GM21786 (cell line): ENCODE measurements at regions not wholly inside any gene's neighbourhood (a gene's known extent, or its start where the extent isn't known, plus 50 kb on each side); places are given as distances from the start of the nearest gene placed in this dataset.
"Not testable (repeated sequence)": the region's sequence is repeated elsewhere in the genome, so short reads cannot be mapped to it uniquely, and the experiment has no call there.

Experiments used
- ATAC-seq: cut with Tn5 transposase; IDR thresholded peaks from one replicate; pipeline ENCODE4 v1.9.1; 2021; ENCODE audit not compliant: unreplicated experiment

DNA sequence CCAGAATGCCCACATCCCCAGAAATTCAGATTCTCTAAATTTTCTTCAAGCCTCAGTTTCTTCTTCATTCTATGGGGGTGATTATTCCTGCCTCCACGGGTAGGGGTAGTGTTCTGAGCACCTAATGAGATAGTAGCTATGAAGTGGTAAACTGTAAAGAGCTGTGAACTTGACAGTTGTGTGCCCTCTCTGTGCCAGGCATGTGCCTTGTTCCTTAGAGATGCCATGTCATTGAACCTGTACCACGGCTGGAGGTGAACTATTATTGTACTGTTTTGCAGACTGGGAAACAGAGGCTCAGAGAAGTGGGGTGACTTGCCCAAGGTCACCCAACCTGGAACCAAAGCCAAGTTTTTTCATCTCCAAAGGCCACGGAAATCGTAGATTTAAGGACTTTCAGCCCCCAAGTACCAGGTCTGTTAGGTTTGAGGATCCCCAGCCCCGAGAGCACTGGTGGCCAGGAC, 67.7 kb upstream of the SIRPA start:
- ATAC-seq: no peak

DNA sequence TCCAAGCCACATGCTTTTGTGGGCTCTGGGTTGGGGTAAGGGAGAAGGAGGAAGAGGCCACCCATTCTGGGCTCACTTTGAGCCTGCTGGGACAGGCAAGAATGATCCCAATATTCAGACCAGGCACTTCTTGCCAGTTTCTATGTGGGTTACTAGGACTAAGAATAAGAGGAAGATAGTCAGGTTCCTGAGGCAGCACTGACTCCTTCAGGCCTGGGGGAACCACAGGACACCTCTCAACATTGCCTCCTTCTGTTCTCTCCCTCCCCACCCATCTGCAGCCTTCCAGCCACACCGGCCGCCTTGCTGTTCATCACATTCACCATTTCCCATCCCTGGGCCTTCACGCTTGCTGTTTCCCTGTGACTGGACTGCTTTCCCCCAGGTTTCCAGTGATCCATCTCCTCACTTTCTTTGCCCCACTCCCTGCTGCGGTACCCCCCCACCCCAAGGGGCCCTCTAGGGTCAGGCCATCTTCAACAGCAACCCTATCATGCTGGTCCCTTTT, 69.2 kb upstream of the SIRPA start:
- no peak for ATAC-seq

DNA sequence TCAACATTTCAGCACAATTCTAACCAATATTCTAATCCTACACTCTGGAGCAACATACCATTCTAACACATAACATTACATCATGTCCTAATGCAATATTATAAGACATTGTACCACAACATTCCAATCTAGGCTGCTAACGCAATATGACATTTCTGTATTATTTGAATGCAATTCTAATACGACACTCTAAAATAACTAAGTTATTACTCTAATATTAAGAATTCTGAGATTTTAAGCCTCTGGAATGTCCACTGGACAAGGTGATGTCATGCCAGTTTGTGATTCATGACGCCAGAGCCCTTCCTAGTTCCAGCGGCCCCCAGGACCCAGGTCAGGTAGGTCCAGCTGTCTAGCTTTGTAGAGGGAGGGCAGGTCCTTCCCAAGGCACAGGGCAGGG, 69.7 kb upstream of the SIRPA start:
- ATAC-seq: no peak

DNA sequence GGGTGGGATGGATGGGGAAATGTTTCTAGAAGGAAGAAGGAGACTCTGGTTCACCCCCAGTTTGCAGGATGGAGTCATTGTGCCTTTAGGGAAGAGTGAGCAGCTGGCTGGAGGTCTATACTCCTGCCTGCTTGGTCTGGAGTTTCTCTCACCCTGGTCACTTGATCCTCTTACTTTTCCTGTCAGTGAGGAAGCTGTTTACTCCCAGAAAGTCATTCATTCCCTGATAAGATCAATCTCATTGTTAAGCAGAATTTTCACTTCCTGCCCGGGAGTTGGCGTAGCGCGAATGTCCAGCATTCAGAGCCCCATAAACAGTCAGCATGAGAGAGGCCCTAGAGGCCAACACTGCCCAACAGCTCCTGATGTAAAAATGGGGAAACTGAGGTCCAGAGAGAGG, 70.4 kb upstream of the SIRPA start:
- ATAC-seq: no peak

DNA sequence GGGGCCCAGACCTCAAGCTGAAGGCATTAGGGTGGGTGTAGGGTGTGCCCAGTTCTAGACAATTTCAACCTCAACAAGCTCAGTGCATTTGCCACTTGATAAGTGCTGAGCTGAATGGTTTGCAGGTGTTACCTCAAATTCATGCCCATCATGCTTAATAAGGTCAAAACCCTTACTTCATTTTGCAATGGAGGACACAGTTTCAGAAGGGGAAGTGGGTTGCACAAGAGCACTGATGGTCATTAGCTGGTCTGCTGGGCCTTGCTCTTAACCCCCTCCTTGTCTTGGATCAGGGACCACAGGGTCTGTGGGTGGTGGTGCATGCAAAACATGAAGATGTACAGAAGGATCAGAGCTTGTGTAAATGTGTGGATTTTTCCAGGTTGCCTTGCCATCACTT, 71.0 kb upstream of the SIRPA start:
- no peak for ATAC-seq

DNA sequence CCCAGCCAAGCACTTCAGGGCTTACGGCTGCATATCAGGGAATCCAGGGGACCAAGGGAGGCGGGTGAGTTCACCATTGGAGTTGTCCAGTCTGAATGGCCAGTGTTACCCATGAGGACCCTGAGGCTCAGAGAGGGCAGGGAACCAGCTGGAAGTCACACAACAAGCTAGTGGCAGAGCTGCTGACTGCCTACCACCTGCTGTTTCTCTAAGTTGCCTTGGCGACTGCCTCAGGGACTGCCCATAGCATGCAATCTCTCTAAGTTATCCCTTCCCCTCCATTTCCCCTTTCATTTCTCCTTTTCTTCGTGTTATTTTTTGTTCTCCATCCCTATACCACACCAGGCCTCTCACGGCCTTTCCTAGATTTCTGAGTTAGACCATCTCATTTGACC, 71.8 kb upstream of the SIRPA start:
- ATAC-seq: no peak

DNA sequence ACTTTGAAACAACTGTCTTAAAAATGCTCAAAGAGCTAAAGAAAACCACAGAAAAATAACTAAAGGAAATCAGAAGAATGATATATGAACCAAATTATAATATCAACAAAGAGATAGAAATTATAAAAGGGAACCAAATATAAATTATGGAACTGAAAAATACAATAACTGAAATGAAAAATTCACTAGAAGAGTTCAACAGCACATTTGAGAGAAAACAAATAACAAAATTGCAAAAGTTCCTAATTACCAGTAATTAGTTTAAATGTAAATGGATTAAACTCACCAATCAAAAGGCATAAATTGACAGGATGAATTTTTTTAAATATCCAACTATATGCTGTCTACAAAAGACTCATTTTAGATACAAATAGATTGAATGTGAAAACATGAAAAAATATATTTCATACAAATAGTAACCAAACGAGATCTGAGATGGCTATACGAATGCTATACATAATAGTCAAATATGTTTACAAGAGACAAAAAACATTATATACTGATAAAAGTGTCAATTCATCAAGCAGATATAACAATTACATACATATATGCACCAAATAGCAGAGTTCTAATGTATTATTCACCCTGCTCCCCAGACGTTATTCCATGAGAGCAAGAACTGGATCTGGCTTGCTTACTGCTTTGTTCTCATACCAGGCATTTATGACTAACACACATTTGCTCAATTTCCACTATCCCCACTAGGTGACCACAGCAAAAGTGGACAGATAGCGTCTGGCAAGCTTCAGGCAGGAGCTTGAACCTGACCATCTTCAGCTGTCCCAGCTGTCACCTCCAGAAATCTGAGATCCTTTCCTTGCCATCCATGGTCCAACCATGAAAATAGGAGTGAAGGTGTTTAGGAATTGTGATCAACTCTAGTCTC, 72.4 kb upstream of the SIRPA start:
- no peak for ATAC-seq

DNA sequence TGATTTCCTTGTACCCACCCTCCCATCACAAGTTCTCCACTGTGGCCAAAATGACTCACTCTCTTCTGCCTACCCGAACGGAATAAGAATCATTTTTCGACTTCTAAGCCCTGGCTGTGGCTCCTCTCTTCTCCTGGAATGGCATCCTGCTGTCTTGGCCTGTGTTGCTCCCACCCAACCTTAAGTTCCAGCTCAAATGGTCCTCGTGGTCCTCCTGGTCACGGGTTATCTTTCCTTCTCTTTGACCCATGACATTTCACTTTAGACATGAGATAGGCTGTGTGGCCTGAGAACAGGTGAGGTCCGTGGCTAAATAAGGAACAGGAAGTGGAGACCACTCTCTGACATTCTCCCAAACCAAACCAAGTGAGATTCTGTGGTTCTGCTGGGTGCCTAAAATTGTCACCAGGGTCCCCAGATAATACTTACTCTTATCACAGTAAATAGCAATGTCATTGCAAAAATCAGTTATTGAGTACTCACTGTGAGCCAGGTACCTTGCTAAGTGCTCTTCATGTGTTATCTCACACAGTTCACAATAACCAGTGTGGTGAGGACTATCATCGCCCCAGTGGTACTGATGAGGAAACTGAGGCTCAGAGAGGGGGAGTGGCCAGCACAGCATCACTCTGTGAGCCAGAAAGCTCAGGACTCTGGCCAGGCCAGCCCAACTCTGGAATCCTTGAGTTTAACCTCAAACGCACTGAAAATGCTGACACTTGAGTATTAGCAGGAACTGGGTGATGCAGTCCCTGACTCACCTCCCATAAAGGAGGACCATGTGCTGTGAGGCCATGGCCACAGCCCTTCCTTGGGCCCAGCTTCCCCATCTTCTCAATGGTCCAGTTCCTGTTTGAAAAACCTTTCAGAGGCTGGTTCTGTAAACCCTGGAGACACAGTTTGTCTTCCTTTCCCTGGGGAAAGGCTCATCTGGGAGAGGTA, 74.8 kb upstream of the SIRPA start:
- ATAC-seq: no peak

DNA sequence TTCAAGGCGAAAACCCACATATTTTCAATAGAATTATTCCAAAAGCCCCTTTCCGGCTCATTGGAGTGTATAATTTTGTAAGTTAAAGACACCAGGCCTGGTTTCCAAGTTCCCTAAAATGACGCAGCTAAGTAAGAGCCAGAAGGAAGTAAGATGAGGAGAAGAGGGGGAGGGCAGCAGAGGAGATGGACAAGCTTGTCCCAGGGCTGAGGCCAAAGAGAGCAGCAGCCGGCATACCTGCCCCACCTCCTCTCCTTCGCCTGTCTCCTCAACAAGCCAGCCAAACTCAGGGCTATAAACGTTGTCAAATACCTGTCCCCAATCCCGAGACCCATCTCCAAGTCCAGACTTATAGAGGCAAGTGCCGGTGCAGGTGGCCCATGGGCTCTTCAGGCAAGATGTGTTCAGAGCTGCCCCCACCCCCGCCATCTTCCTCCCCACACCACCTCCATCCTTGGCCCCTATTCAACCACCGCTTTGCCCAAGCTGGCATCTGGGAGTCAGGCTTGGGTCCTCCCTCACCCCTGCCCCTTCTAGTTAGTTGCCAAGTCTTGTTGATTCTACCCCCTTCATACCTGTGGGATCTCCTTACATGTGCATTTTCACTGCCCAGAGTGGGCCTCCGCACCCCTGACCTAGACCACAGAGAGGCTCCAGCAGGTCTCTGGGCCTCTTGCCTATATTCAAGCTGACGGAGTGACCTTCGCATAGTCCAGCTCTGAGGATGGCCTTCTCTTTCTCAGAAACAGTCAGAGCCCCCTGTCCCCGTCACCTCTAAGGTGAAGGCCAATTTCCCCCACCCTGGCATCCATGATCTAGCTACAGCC, 75.7 kb upstream of the SIRPA start:
- ATAC-seq: no peak

DNA sequence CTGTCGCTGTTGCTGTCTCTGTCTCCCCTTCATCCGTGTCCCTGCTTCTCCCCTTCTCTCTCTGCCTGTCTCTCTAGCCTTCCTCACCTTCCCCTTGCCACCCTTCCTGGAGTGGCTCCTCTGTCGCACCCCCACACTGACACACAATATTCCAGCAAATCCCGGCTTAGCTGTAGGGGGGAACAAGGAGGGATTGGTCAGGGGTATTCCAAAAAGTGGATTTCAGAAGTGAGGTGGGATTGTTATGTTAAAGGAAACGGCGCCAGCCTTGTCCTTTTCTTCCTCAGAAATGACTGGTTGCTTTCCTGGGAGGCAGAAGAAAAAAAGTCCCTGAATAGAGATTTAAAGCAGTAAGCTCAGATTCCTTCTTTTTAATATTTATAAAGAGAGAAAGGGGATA, 76.3 kb upstream of the SIRPA start:
- no peak for ATAC-seq

DNA sequence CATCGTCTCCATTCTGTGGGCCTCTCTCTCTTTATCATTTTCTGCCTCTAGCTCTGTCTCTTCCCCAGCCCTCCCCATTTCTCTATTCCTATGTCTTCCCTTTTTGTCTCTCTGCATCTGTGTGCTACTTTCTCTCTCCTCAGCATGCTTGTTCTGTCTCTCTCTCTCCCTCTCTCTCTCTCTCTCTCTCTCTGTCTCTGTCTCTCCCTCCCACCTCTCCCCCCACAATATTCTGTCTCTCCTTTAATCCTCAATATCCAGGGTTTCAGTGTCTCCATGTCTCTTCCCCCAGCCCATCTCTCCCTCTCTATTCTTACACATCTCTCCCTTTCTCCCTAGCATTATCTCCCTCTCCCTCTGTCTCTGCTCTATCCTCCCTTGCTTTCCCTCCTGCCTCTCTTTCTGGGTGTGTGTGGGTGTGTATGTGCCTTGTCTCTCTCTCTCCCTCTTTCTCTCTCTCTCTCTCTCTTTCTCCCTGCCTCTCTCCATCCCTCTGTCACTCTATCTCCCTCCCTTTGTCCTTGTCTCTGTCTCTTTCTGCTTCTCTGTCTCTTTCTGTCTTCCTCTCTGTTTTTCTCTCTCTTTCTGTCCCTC, 76.9 kb upstream of the SIRPA start:
- ATAC-seq: no peak

DNA sequence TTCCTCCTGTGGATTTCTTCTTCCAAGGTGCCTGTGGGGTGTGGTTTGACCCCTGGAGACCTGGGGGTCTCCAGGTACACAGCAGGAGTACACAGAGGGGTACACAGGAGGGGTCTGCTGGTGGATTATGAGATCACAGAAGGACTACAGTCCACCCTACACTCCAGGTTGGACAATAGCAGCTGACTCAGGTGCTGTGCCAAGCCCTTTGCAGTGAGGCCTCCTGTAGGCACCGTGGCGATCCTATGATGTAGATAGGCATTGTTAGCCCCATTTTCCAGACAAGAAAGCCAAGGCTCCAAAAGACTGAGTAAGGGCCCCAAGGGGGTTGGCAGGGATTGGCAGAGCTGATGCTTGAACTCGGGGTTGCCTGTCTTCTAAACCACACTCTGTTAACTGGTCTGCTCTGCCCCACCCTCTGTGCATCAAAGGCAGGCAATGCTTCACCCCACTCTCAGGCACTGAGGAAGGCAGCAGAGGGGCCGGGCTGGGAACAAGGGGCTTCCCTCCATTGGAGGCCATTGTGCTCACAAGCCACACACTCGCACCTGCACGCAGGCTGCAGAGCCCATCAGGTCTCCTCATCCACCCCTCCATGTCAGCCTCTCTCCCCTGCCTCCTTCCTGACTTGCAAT, 77.5 kb upstream of the SIRPA start:
- no peak for ATAC-seq

DNA sequence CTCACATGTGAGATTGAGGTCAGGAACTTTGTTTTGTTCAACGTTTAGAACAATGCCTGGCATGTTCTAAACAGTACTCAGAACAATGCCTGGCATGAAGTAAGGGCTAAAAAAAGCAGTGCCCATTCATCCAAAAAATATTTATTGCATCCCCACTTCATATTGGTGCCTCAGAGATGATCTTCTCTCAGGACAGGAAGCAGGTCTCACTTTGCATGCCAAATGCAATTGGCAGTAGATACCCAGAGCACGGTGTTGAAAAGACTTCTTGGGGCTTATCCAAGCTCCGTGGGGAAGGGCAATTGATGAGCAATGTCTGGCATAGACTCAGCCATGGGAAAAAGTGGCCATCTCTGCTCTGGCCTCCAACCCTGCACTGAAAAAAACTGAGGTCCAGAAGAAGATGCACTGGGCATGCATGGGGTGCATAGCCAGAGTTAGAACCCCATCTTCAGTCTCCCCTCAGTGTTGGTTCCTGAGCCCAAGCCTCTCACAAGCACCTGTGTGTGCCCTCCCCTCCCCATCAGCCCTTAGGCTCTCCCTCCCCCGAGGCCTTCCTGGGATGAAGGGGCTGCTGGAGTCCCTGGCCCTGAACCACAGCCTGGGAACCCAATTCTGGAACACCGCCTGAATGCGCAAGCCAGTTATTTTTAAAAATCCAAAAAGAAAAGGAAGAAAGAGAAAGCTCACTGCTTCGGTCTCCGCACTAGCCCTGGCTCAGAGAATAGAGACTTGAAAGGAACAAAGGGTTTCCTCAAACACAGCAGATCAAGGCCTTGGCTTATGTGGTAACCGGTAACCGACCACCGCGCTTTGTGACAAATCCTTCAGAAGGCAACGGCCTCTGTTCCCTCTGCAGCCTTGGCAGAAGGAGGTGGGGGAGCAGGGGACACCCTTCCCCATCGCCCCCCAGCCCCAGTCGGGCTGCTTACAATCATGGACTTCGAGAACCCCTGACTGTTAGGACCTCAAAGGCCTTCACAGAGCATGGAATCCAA, 78.5 kb upstream of the SIRPA start:
- ATAC-seq: no peak

DNA sequence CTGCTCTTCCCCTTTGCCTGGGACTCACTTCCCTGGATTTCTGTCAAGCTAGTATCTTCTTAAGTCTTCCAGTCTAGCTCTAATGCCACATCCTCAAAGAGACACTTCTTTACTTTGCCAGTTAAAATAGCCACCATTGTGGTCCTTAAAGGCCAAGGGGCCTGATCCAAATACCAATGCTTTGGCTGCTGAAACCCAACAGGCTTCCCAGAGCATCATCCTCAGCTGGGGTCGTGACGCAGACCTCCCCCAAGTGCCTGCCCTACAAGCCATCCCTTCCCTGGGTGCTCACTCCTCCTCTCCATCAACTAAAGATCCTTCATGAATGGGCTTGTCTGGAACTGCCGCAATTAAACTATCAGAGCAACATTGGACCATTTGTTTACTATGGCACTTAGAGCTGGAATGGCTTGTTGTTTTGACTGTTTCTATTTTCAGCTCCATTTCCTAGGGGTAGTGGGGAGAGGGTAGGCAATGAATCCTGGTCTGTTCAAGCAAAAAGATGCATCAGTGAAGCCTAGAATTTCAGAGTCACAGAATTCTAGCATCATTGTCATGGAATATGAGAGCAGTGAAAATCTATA, 79.6 kb upstream of the SIRPA start:
- ATAC-seq: no peak

DNA sequence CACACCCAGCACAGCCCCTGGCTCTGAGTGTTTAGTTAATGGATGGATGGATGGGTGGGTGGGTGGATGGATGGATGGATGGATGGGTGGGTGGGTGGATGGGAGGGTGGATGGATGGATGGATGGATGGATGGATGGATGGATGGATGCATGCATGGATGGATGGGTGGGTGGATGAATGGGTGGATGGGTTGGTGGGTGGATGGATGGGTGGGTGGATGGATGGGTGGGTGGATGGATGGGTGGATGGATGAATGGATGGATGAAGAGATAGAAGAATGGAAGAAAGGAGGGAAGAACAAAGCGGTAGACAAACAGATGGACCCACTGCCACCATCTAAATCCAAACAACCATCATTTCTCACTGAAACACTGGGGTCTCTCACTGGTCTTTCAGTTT, 80.3 kb upstream of the SIRPA start:
- ATAC-seq: not testable (repeated sequence)

DNA sequence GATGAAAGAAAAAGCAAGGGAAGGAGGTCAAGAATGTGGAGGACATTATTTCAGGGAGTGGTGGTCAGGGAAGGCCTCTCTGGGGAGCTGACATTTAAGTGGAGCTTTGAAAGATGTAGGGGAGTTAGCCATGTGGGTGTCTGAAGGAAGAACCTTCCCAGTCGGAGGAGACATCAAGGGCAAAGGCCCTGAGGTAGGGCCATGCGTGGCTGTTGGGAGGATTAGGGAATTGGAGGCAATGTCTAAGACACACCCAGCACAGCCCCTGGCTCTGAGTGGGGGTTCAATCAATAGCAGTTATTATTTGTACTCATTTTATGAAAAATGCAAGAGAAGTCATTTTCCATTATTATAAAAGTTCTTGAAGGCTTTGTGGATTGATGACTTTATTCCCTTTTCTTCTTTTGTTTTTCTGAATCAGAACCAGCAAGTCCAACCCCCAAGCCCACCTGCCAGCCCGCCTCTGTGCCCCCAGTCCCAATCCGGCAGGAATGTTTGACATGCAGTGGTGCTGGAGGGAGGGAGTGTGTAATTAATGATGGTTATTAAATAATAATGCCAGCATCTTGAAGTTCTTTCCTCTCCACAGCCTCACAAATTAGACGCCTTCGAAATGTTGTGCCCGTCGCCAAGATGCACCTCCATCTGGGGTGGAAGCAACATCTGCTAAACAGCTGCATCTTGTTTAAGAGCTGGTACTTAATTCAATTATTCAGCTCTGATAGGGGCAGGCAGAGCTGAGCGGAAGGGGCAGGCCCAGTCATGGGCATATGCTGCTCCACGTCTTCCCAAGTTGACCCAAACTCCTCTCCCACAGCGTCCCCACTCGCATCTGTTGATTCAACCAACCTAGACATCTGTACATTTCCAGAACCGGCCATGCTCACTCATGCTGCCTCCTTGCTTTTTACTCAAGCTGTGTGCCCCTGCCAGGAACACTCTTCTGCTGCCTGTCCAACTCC, 81.3 kb upstream of the SIRPA start:
- no peak for ATAC-seq

DNA sequence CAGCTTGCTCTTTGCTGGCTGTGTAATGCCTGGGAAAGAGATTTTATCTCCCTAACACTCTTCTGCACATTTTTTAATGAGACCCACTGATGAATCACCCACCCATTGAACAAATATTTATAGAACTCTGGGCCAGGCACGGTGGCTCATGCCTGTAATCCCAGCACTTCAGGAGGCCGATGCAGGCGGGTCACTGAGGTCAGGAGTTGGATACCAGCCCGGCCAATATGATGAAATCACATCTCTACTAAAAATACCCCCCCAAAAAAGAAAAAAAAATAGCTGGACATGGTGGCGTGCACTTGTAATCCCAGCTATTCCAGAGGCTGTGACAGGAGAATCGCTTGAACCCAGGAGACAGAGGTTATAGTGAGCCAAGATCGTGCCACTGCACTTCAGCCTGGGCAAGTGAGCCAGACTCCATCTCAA, 82.1 kb upstream of the SIRPA start:
- no peak for ATAC-seq
